ENCODE measurements at regions not wholly inside any gene's neighbourhood (a gene's known extent, or its start where the extent isn't known, plus 50 kb on each side); places are given as distances from the start of the nearest gene placed in this dataset.

DNA sequence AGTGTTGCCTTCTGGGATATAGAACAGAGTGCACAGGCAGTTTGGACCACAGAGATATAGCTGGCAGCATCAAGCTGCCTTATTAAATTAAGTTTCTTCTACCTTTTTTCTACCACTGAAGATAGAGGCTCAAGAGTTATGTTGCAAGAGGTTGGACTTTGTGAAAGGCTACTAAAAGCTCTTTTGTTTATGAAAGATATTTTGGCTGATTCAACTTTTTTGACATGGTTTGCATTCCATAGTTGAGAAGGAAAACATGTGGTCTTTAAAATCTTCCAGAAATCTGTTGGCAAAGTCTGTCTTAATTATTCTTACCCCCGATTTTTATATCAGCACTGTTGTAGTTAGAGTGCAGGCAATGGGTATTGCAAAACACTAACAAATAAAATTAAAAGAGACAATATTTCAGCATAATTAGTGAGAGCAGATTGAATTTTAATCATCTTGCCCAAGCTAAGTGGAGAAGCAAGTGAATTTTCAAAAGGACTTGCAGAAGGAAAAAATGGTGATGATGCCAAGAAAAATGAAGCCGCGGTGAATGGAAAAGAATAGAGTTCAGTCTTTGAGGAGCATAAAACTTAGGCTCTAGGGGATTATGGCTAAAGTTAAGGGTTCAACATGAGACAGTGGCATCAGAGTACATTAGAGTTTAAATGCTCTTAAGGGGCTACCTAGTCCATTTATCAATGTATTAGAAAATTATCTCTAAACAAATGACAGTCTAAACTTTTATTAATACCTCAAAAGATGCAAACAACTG, 450.9 kb upstream of the CNTNAP2 start:
- FAIRE-seq = no peak
- no peak for DNase-seq (ENCODE audit: low spot score)

DNA sequence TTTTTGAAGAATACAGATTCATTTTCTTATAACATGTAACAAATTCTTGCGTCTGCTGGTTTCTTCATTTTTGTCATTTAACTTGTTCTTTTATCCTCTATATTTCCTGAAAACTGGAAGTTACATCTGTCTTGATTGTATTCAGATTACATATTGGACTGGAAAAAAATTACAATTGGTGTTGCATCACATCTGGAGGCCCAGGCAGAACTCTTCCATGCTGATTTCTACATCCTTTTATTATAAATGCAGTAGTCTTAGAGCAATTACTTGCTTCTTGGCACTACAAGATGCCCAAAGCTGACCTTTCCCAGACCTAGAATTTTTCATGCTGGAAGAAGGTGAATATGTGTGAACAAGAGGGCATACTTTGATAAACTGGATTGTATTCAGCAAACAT, 460.9 kb upstream of the CNTNAP2 start:
- no peak for DNase-seq (ENCODE audit: low spot score)
- no peak for FAIRE-seq

DNA sequence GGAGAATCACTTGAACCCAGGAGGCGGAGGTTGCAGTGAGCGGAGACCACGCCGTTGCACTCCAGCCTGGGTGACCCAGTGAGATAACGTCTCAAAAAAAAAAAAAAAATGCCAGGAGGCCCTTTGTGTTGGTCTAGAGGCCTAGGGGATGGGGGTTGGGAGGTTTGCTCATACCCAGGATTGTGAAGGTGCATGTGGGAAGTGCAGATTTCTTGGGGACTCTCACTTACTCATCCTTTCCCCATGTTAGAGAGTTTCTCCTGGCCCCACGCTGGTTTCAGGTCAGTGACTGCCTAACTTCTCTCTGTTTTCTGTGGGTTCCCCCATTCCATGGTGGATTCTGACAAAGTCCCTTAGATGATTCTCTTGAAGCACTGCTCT, 471.5 kb upstream of the CNTNAP2 start:
- DNase-seq (ENCODE audit: low spot score) (no peak), FAIRE-seq (no peak)

DNA sequence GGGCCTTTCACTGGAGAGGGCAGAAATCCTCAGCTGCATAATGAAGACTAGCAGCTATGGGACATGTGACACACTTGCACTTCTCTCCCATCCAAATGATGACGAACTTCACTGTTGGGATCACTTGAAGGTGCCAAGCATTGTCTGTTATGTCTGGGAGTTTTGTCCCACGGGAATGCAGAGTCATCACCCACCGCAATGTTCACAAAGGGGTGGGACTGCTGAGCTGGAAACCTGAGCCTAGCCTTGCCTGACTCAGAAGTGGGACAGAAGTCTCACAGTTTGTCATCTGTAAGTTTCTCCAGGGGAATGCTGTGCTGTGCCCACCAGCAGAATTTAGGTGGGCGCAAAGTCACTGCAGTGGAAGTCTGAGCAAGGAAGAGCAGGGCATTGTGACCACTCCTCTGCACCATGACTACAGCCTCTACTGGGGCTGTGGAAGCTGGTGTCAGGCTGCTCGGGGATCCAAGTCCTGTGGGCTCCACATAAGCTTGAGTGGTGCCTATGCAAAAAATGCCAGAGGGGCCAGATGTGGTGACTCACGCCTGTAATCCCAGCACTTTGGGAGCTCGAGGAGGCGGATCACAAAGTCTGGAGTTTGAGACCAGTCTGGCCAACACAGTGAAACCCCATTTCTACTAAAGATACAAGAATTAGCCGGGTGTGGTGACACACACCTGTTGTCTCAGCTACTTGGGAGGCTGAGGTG, 472.0 kb upstream of the CNTNAP2 start:
- DNase-seq (ENCODE audit: low spot score) = peak; percentile 86
- peak; percentile 91 for FAIRE-seq

DNA sequence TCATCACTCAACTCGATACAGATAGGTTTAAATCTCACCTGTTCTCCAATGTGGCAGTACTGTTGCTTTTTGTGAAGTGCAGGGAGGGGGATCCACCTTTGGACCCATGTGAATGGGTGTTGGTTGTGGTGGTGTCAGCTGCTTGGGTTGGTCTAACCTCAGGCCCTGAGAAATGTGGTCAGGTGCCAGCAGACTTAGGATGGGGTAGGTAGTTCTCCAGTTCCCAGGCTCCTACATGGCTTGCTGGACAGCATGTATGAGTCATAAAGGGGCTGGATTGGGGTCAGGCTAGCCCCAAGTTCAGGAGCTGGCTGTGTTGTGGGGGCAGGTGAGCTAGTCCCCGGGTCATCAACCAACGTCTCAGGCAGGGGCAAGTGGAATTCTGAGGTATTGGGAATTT, 472.6 kb upstream of the CNTNAP2 start:
- no peak for FAIRE-seq
- peak; percentile 64 for DNase-seq (ENCODE audit: low spot score)

GRCh38 chr7:145633513-145633912, 483.1 kb upstream of the CNTNAP2 start:
- DNase-seq (ENCODE audit: low spot score) (peak; percentile 36), FAIRE-seq (peak; percentile 81)

GRCh38 chr7:145624618-145625017, 492.0 kb upstream of the CNTNAP2 start:
- FAIRE-seq (peak; percentile 89), DNase-seq (ENCODE audit: low spot score) (peak; percentile 60)

DNA sequence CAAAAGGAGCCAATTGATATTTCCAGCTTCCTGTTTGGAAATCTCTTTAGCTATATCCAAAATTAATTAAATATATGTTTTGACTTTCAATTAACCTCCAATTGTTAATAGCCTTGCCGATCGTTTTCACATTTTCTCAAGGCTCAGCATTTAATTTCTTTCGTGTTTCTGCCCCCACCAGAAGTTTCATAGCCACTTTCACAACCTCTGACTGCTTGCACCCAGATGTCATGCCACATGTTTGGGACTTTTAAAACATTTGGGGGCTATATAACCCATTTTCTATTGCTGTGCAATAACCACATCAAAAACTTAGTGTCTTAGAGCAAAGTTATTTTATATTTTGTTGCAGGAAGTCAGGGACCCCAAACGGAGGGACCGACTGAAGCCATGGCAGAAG, 510.6 kb upstream of the CNTNAP2 start:
- FAIRE-seq (no peak), DNase-seq (ENCODE audit: low spot score) (no peak)

- FAIRE-seq = no peak
- no peak for DNase-seq (ENCODE audit: low spot score)
Measured at GRCh38 chr7:145599376-145599775, 517.2 kb upstream of the CNTNAP2 start.

- FAIRE-seq (no peak), DNase-seq (ENCODE audit: low spot score) (no peak)
Measured at GRCh38 chr7:145584401-145584800, 532.2 kb upstream of the CNTNAP2 start.

- FAIRE-seq (no peak), DNase-seq (ENCODE audit: low spot score) (no peak)
Measured at GRCh38 chr7:145582742-145583303, 533.8 kb upstream of the CNTNAP2 start.

DNA sequence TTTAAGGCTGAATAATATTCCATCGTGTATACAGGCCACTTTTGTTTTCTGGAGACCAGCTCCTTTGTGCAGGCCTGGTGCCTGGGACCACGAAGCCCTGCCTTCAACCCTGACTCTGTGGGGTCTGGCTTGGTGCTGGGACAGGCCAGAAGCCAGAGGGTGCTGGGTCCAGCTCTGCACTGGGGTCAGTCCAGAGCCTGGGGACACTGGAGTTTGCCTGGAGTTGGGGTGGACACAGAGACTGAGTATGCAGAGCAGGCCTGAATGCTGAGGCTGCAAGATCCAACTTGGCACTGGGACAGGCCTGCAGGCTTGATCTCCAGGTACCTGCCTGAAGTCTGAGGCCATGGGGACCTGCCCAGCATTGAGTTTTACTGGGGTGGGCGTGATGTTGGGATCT, 558.8 kb upstream of the CNTNAP2 start:
- no peak for FAIRE-seq

GRCh38 chr7:145543242-145543641, 573.4 kb upstream of the CNTNAP2 start:
- FAIRE-seq = no peak
- no peak for DNase-seq (ENCODE audit: low spot score)

More for the DNA sequence above, 558.8 kb upstream of the CNTNAP2 start:
- DNase-seq (ENCODE audit: low spot score) = no peak

DNA sequence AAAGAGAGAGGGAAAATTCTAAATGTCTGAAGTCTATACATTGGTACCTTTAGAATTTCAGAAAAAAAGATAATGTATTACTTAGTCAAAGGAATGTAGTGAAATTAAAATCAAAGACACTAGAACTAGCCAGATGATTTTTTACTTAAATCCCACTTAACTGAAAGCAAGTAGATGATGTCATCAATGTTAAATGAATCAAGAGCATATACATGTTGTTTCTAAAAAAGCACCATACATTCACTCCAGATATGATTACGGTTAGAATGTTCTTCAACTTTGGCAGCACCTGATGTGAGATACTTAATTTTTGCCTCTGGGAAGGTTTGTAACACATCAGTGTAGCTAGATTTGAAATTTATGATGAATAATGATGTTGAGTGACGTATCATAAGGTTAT, 576.7 kb upstream of the CNTNAP2 start:
- DNase-seq (ENCODE audit: low spot score) = no peak
- no peak for FAIRE-seq

DNA sequence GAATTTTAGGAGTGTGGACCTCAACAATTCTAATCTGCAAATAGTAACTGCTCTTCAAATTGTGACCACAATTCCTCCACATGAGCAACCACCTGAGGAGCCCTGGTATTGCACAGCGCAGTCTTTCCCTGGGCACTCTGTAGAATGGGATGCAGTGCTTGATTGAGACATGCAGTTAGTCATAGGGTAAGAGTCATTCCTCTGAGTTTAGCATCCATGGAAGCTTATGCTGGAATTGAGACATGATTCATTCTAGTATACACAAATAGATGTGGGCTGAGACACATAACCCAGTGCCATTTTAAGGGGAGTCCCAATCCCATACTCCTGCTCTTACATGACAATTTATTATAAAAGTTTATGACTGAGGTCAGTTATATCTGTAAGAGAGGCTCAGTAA, 582.3 kb upstream of the CNTNAP2 start:
- peak; percentile 39 for DNase-seq (ENCODE audit: low spot score)
- FAIRE-seq = no peak

GRCh38 chr7:145520284-145520683, 596.3 kb upstream of the CNTNAP2 start:
- FAIRE-seq (no peak), DNase-seq (ENCODE audit: low spot score) (no peak)

- FAIRE-seq (no peak), DNase-seq (ENCODE audit: low spot score) (no peak)
Measured at GRCh38 chr7:145511004-145511403, 605.6 kb upstream of the CNTNAP2 start.

GRCh38 chr7:145497911-145498525, 618.6 kb upstream of the CNTNAP2 start:
- no peak for DNase-seq (ENCODE audit: low spot score)
- no peak for FAIRE-seq

DNA sequence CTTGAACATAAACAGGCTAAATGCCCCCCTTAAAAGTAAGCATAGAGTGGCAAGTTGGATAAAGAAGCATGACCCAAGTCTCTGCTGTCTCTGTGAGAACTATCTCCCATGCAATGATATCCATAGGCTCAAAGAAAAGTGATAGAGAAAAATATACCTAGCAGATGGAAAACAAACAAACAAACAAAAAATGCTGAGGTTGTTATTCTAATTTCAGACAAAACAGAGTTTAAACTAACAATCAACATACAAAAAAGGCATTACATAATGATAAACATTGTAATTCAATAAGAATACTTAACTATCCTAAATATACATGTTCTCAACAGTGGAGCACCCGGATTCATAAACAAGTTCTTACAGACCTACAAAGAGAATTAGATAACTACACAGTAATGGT, 626.2 kb upstream of the CNTNAP2 start:
- DNase-seq (ENCODE audit: low spot score) (no peak), FAIRE-seq (no peak)

DNA sequence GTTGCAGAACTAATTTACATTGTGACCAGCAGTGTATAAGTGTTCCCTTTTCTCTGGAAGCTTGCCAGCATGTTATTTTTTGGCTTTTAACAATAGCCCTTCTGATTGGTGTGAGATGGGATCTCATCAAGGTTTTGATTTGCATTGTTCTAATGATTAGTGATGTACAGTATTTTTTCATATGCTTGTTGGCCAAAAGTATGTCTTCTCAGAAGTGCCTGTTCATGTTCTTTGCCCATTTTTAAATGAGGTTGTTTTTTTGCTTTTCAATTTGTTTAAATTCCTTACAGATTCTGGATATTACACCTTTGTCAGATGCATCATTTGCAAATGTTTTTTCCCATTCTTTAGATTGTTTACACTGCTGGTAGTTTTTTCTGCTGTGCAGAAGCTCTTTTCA, 627.0 kb upstream of the CNTNAP2 start:
- FAIRE-seq (no peak), DNase-seq (ENCODE audit: low spot score) (no peak)

DNA sequence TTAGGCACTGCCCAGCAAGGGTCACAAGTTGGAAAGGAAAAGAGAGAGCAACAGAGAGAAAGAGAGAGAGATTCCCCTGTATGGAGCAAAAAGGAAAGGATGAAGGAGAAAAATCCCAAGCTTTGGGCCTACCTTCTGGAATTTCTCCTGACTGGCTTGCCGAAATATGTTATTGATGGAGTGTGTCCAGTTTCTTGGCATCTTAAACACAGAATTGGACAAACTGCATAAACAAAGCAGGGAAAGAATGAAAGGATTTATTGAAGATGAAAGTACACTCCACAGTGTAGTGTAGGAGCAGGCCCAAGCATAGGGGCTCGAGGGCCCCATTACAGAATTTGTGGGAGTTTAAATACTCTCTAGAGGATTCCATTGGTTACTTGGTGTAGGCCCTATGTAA, 627.8 kb upstream of the CNTNAP2 start:
- DNase-seq (ENCODE audit: low spot score) (no peak), FAIRE-seq (no peak)

GRCh38 chr7:145481985-145482384, 634.6 kb upstream of the CNTNAP2 start:
- no peak for FAIRE-seq
- DNase-seq (ENCODE audit: low spot score) = no peak

Measured in RCC 7860 (cell line).